Transverse colon (tissue), 4 donors: ENCODE measurements at regions not wholly inside any gene's neighbourhood (a gene's known extent, or its start where the extent isn't known, plus 50 kb on each side); places are given as distances from the start of the nearest gene placed in this dataset.

ENCODE experiments used
- CTCF ChIP-seq, 5 experiments: fragments of 200-600 bp in 3 of 5; fragments of 450-650 bp in 2 of 5; sonication (generic) in 3 of 5; IDR thresholded peaks; 1 replicate in 2 of 5; 2 replicates in 3 of 5; pipeline ENCODE4 v1.5.1; 2016 to 2017; ENCODE audit warnings: antibody characterized with exemption in 5 of 5, inconsistent platforms in 3 of 5, mild to moderate bottlenecking in 2 of 5, moderate library complexity in 1 of 5
- EP300 ChIP-seq: sonication (generic); formaldehyde crosslinking; IDR thresholded peaks from one replicate; pipeline ENCODE4 v1.6.1; 2017; ENCODE audit warnings: antibody characterized with exemption, low read depth
- POLR2A ChIP-seq: fragments of 450-650 bp; IDR thresholded peaks from one replicate; pipeline ENCODE4 v1.6.1; 2016; ENCODE audit warnings: antibody characterized with exemption, mild to moderate bottlenecking, moderate library complexity
- POLR2AphosphoS5 ChIP-seq, 3 donors: sonication (generic); formaldehyde crosslinking; IDR thresholded peaks; one replicate each; pipeline ENCODE4 v1.6.1; 2016; ENCODE audit warnings: antibody characterized with exemption in 3 of 3

GRCh38 chr3:13166243-13167063, 93.2 kb upstream of the IQSEC1 start:
- TF ChIP-seq CTCF (IDR thresholded peaks at IDR 0.05) (no peak), POLR2A (no peak), POLR2AphosphoS5 (IDR thresholded peaks at IDR 0.05) (no peak), EP300 (no peak)
